ENCODE measurements at regions not wholly inside any gene's neighbourhood (a gene's known extent, or its start where the extent isn't known, plus 50 kb on each side); places are given as distances from the start of the nearest gene placed in this dataset.

DNA sequence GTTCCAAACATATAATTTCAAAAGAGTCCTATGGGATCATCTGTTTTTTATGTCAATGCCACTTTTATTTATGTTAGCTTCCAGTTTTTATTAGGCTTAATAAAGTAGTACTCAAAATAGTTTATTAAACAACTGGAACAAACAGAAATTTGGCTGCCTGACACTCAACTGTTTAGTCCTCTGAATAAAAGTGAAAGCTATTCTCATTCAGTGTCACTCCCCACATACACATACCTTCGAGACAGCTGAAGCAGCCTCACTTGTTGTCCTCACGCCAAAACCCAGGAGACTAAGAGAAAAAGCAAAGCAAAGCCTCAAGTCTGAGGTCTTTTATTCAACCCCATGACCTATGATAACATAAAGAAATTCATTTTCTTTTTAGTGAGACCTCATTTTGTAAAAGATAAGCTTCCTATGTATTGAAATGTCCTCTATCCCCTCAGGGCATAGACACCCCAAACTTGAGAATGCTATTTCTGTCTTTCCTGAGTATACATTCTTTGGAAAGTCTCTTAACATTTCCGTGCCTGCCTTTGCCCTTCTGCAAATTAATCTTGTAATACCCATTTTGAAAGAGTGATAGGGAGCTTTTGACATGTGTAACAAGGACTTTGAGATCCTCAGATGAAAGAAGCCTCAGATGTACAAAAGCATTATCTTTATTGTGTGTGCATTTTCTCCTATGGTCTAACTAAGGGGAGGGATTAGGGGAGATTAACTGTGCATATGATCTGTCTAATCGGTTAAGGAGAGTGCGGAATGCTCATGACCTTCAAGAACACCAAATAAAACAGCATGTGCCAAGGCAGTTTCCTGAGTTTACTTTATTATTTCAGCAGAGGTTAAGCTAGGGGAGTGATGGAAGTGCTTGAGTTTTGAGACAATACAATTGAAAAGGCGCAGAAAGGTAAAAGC is 1523.7 kb upstream of the PIK3C3 start:
- Histone ChIP-seq H3K4me3 (ENCODE audit: low read depth, low read length) (no peak overlapping the region), H3K36me3 (ENCODE audit: control insufficient read depth, insufficient read depth, low read length) (no peaks in the 10 kb centered on the region), H3K27me3 (ENCODE audit: control insufficient read depth, insufficient read depth, low read length) (no peaks in the 10 kb centered on the region)
- TF ChIP-seq, protein P1, sequence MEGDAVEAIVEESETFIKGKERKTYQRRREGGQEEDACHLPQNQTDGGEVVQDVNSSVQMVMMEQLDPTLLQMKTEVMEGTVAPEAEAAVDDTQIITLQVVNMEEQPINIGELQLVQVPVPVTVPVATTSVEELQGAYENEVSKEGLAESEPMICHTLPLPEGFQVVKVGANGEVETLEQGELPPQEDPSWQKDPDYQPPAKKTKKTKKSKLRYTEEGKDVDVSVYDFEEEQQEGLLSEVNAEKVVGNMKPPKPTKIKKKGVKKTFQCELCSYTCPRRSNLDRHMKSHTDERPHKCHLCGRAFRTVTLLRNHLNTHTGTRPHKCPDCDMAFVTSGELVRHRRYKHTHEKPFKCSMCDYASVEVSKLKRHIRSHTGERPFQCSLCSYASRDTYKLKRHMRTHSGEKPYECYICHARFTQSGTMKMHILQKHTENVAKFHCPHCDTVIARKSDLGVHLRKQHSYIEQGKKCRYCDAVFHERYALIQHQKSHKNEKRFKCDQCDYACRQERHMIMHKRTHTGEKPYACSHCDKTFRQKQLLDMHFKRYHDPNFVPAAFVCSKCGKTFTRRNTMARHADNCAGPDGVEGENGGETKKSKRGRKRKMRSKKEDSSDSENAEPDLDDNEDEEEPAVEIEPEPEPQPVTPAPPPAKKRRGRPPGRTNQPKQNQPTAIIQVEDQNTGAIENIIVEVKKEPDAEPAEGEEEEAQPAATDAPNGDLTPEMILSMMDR (IDR thresholded peaks at IDR 0.05; ENCODE audit: insufficient read depth, low read length, severe bottlenecking), result no peak
- peak; percentile 18 for FAIRE-seq
- DNase-seq (ENCODE audit: low read depth), result no peak

DNA sequence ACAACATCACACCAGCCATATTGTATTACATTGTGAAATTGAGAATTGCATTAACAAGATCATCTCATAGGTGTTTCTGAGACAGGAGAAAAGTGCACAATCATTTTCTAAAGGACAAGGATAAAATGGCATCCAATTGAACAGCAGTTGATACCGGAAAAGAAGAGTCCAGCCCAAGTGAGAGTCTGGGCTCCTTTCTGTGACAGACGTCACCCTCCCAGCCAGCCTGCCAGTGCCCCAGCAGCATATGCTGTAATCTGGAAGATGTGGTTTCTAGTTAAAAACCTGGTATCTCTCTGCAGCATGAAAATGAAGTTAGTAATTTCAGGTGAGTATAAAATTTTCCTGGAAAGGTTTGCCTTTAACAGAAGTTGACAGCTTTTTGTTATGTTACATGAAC is 1531.7 kb upstream of the PIK3C3 start:
- DNase-seq (ENCODE audit: low read depth) (no peak), FAIRE-seq (no peak)
- Histone ChIP-seq H3K4me3 (ENCODE audit: low read depth, low read length) (no peak overlapping the region), H3K27me3 (ENCODE audit: control insufficient read depth, insufficient read depth, low read length) (no peaks in the 10 kb centered on the region), H3K36me3 (ENCODE audit: control insufficient read depth, insufficient read depth, low read length) (no peaks in the 10 kb centered on the region)
- TF ChIP-seq, protein P1 (IDR thresholded peaks at IDR 0.05; ENCODE audit: insufficient read depth, low read length, severe bottlenecking), result no peak

DNA sequence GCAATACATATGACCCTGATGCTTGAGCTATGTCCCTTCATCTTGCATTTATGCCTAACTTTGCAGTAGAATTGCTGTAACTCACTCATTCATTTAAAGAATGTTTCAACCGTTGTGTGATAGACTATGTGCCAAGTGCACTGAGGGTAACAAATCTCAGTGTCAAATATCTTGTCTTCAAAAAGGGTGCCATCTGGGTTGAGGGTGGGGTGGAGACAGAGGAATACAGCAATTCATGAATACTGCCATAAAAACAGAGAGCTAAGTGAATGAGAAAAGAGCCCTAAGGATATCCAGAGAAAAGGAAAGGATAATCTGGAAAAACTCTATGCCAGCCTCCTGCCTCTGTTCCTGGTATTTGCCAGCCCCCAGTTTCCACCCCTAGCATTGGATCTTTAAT is 1534.4 kb upstream of the PIK3C3 start:
- H3K4me3 ChIP-seq (ENCODE audit: low read depth, low read length), result no peak overlapping the region
- DNase-seq (ENCODE audit: low read depth) (no peak), FAIRE-seq (no peak)
- H3K36me3 ChIP-seq (ENCODE audit: control insufficient read depth, insufficient read depth, low read length), result no peaks in the 10 kb centered on the region
- H3K27me3 ChIP-seq (ENCODE audit: control insufficient read depth, insufficient read depth, low read length), result no peaks in the 10 kb centered on the region
- TF ChIP-seq, protein P1 (IDR thresholded peaks at IDR 0.05; ENCODE audit: insufficient read depth, low read length, severe bottlenecking), result no peak

DNA sequence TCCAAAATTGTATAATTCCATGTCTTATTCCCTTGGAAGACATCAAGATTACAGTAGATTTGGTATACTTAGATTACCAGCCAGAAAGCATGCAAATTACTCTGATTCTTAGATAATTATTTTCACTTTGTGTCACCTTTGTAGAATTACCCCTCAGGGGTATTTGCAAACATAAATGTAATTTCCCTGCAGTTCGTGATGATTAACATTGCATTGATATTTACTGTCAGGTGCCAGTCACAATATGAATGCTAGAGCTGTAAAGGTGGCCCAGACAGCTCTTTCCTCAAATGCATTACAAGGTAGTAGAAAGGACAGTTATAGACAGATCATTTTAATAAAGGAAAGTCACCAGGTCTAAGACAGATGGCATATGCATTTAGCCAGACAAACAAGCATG is 1537.5 kb upstream of the PIK3C3 start:
- DNase-seq (ENCODE audit: low read depth), result no peak
- no peak overlapping the region for H3K4me3 ChIP-seq (ENCODE audit: low read depth, low read length)
- no peaks in the 10 kb centered on the region for H3K27me3 ChIP-seq (ENCODE audit: control insufficient read depth, insufficient read depth, low read length)
- H3K36me3 ChIP-seq (ENCODE audit: control insufficient read depth, insufficient read depth, low read length), result no peaks in the 10 kb centered on the region
- TF ChIP-seq, protein P1 (IDR thresholded peaks at IDR 0.05; ENCODE audit: insufficient read depth, low read length, severe bottlenecking), result no peak
- FAIRE-seq, result no peak

DNA sequence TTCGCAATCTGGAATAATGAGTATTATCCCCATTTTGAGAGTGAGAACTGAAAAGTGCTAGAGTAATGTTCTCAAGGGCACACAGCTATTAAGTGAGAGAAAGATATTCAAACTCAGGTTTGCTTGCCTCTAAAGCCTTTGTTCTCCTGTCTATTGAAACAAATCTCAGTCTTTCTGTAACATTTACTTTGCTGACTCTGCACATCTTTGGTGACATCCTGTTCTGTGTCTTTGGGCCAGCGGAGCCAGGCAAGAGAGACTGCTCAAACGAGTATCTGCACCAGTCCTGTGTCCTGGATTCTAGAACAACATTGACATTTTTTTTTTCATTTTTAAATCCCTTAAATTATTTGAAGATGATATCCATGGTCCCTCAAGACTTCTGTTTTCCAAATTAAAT is 1539.2 kb upstream of the PIK3C3 start:
- TF ChIP-seq, protein P1 (IDR thresholded peaks at IDR 0.05; ENCODE audit: insufficient read depth, low read length, severe bottlenecking), result no peak
- Histone ChIP-seq H3K36me3 (ENCODE audit: control insufficient read depth, insufficient read depth, low read length) (no peaks in the 10 kb centered on the region), H3K4me3 (ENCODE audit: low read depth, low read length) (no peak overlapping the region), H3K27me3 (ENCODE audit: control insufficient read depth, insufficient read depth, low read length) (no peaks in the 10 kb centered on the region)
- no peak for FAIRE-seq
- DNase-seq (ENCODE audit: low read depth), result no peak

All from bronchial epithelial cell (primary cell).